HG03159 (cell line): ENCODE measurements at regions not wholly inside any gene's neighbourhood (a gene's known extent, or its start where the extent isn't known, plus 50 kb on each side); places are given as distances from the start of the nearest gene placed in this dataset.
"Not testable (repeated sequence)": the region's sequence is repeated elsewhere in the genome, so short reads cannot be mapped to it uniquely, and the experiment has no call there.

Experiments used
- ATAC-seq: cut with Tn5 transposase; IDR thresholded peaks from one replicate; pipeline ENCODE4 v1.9.1; 2021; ENCODE audit warnings: mild to moderate bottlenecking, moderate library complexity; ENCODE audit not compliant: unreplicated experiment

DNA sequence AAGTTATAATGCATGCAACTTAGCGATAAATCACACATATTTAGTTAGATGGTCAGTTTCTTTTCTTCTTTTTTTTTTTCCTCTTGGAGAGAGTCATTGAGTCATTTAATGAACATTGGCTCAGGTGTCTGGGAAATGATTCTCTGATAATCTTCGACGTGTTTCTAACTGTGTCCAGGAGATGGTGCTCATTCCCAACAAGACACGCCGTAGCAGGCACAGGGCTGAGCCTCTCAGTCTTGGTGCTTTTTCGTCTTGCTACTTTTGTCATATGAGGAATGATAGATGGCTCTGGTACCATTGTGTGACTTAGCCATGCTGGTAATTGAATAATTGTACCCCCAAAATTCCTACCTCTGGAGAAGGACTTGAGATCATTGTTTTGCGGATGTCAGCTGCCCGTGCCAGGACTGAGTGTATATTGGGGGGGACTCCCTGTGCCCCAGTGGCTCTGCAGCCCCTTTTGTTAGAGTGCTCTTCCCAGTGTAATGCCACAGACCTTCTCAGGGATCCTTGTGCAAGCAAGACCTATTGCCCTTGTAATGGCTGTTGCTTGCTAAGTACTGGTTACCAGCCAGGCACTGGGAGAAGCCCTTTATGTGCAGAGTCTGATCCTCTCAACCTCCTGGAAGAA lies 107.6 kb upstream of the CYRIA start:
- peak; percentile 80 for ATAC-seq

DNA sequence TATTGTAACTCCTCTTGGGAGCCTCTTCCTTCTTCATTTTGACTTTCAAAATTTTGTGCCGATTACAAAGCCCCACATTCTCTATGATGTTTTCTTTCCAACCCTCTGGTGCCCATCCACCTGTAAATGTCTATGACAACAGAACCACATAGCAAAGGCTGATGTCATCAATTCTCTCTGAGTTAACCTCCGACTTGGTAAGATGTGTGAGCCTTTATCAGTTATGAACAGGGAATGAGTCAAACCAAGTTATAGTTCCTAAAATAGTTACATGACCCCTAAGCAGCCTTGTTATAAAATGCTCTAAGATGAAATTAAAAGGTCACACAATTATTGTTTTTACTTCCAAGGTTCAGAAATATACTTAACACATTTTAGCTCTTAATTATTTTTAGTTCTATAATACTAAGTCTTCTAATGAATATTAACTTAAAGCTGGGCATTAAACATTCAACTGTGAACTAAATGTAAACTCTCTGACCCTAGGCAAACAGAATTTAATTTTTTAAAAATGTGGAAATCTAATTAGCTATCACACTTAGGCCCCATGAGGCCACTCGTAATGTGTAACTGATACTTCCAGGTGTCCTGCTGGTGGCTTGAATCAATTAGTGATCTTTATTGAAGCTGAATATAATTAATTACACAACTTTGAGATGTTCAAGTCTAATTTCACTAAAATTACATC lies 102.3 kb upstream of the CYRIA start:
- ATAC-seq = no peak

DNA sequence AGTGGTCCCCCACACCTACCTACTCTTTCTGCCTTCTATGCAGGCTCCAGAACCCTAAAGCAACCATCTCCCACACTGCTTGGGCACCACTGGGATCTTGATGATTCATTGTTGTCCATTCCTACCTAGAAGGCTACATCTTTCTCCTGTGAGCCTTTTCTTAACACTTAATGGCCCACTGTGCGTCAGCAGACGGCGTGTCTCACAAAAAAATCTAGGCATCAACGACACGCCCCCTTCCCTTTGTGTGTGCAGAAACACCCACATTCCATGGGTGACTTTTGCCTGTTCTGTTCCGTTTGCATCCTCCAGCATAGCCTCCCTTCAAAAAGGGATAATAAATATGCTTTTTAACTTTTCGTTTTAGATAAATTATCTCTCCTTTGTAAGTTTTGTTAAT lies 99.7 kb upstream of the CYRIA start:
- no peak for ATAC-seq

DNA sequence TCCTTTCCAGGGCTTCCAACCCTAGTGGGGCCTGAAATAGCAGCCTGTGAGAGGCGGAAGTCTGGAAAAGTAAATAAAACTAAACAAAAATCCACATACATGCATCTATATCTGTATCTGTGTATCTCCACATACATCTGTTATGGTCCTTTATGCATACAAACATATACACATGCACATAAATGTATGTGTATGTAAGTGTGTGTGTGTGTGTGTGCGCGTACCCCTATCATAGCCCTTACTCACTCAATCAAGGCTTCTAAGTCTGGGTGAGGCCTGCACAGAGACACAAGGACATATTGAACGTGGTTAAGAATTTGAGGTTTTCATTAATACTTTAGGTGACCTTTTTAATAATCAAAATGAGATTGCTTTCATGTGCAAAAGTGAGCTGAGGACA lies 98.9 kb upstream of the CYRIA start:
- ATAC-seq = no peak

DNA sequence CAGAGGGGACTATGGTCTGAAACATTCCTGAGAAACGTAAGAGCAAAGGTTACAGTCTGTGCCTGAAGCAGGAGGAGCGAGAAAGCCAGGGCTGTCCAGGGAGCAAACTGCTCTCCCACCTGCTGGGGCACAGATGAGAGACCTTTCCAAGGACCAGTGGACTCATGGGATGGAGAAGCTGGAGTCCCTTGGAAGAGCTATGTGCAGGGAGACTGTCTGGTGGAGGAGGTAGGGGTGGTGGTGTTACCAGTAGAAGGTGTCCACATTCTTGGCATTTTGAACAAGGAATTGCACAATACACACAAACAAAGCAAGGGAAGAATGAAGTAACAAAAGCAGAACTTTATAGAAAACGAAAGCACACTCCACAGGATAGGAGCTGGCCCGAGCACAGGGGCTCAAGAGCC lies 97.9 kb upstream of the CYRIA start:
- ATAC-seq = no peak

DNA sequence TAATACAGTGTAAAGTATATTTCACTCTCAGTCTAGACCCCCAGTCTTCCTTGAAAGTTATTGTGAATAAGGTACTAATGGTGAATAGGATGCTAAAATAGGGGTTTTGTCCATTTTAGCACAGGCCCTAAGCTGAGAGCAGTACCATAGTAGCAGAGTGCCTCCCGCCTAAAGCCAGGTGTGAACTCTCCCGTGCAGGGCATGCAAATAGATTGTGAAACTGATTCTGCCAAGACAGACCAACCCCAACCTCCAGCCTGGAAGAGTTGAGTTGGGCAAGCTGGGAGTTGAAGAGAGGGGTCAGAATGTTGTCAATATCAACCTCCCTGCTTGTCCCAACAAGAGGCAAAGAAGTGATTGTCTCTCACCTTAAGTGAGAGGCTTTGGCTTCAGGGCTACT lies 97.4 kb upstream of the CYRIA start:
- no peak for ATAC-seq

DNA sequence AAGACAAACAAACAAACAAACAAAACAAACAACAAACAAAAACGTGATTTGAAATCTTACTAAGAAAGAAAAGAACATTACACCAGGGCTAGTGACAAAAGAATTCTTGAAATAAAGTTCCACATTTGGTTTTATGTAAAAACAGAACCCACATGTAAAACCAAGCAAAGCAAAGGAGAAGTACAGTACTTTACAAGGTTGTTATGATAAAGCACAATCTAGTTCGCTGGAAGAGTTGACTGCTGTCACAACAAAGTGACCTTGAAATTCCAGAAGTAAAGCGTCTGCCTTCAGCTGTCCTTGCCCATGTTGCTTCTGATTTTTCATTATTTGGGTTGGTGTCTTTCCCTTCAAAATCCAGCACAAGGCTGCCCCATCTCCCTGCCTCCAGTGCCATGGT lies 94.8 kb upstream of the CYRIA start:
- no peak for ATAC-seq

DNA sequence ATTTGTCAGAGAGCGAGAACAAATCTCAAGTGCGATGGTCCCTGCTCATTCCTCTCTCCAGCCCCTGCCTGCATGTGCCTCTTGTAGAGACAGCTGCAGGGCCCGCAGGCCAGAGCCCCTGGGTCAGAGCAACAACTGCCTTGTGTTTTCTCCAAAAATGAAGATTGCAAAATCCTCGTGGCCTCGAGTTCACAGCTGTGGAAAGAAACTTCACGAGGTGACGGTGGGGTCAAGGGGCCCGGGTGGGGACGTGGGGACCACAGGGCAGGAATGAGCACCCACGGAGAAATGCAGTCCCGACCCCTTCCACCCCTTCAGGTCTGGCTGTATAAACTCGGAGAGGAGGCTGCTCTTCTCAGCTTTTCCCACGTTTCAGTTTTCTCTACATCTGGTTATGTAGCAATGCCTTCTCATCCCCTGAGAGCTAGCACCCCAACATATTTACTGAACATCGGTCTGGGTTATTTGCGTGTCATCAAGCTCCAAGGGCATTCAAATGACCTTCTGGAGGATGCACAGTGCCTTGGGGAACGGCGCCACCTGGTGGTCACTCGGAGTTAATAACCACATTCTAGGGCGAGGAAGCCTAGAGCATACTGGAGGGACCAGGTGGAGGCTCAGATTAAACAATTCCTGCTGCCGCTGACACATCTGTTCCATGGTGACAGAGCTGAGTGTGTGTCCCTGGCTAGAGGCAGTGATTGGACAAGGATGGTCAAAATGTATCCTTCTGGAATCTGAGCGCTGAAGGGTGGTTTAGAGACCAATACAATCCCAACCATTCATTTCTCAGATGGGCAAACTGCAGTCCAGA lies 91.4 kb upstream of the CYRIA start:
- ATAC-seq = peak; percentile 95

DNA sequence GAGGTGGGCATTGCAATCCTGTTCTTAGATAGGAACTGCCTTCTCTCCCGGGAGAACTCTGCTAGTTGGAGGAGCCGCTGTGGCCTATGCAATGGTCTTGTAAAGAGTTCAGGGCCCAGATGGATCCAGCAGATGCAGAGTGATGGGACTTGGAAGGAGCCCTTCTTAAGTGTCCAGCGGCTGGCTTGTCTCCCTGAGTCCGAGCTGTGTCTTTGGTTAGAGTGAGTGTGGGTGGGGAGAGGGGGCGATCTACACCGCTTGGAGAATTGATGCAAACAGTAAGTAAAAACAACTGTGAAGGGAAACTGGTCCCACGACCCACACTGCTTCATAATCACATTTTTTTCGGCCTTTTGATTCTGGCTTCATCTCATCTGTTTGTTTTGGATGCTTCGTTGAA lies 89.8 kb upstream of the CYRIA start:
- ATAC-seq = no peak

DNA sequence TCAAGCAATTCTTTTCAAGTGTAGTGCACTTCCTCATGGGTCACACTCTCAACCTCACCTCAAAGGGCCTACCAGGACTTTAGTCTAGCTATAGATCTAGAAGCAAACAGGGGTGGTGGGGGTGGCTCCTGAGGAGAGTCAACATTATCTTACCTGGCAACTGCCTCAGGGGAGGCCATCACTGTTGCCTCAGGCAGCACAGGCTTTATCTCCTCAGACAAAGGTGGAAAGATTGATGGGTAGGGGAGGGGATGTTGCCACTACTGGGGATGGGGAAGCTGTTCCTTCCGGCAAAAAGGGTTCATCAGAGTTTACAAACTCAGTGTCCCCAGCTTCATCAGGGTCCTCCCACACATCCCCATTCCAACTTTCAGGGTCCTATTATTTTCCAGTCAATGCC lies 87.4 kb upstream of the CYRIA start:
- ATAC-seq = not testable (repeated sequence)

DNA sequence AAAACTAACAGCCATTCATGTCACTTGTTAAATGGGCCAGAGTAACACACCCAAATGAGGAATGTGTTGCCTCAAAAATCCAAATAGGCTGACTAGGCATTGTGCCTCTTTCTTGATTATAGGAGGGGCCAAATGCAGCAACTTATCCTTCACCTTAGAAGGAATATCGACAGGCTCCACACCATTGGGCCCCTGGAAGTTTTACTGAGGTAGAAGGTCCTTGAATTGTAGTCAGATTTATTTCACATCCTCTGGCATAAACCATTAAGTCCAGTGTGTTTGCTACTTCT lies 85.2 kb upstream of the CYRIA start:
- not testable (repeated sequence) for ATAC-seq

DNA sequence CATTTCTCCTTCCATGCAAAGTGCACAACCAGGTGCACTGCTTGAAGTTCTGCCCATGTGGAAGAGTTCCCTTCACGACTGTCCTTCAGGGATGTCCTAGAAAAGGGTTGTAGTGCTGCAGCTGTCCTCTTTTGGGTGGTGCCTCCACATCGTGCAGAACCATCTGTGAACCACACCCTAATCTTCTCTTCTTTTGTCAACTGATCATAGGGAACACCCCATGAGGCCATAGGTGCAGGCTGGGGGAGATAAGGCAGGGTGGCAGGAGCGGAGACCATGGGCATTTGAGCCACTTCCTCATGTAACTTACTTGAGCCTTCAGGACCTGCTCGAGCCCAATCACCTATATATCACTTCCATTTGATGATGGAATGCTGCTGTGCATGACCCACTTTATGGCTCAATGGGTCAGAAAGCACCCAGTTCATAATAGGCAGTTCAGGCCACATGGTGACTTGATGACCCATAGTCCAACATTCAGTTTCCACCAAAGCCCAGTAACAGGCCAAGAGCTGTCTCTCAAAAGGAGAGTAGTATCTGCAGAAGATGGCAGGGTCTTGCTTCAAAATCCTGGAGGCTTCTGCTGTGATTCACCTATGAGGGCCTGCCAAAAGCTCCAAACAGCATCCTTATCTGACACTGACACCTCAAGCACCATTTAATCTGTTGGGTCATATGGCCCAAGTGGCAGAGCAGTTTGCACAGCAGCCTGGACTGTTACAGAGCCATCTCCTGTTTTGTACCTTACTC lies 84.7 kb upstream of the CYRIA start:
- ATAC-seq = no peak

DNA sequence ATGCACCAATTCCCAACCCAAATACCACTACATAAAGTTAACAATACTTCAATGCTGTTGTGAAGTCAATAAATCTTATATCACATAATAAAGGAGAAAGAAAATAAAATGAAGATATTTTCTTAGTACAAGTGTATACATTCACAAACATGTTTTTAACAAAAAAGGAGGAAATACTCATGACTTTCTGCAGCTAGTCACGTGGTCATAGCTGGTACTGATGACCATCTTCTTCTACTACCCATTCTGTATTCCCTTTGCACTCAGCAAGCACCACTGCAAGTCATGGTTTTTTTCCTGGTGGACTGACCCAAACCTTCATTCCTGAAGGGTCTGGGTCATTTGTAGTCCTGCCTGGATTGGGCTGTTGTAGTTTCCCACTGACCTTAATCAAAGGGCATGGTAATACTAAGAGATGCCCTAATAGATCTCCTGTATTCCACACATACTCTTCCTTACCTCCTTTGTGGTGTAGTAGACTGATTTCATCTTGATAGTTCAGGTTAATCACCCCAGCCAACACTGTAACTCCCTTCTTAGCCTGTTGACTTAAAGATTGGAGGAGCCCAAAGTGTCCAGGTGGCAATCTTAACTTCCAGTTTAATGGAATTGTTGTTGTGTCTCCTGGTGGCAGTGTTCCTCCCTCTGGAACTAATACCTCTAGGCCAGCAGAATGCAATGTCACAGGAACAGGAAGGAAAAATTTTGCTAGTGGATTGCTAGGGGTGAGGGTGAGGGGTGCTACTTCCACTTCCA lies 83.1 kb upstream of the CYRIA start:
- not testable (repeated sequence) for ATAC-seq

DNA sequence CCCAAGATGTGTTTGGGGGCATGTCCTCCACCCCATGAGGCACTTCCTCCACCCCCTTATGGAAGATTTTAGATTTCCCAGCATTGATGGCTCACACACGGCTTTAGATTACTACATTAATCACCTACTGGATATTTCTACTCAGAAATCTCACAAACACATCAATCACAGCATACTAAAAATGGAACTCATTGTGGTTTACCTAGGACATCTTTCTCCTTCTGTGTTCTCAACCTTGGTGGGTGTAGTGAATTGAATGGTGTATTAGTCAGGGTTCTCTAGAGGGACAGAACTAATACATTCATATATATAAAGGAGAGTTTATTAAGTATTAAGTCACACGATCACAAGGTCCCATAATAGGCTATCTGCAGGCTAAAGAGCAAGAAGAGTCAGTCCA lies 82.1 kb upstream of the CYRIA start:
- no peak for ATAC-seq

DNA sequence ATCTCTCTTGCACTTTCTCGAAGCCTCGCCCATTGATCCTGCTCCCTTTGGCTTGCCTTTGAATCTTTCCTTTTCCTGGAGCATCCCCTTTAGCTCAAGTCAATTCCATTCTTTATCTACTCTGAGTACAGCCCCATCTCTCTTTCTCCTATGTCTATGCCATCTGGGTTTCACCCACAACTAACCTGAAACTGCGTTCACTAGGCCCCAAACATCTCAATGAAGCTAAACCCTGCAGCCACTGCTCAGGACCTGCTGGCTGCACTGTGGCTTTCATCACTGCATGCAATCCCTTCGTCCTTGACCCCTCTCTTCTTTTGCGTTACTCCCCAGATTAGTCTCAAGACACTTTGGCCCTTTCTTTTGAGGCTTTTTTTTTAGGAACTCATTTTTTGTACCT lies 81.6 kb upstream of the CYRIA start:
- no peak for ATAC-seq

DNA sequence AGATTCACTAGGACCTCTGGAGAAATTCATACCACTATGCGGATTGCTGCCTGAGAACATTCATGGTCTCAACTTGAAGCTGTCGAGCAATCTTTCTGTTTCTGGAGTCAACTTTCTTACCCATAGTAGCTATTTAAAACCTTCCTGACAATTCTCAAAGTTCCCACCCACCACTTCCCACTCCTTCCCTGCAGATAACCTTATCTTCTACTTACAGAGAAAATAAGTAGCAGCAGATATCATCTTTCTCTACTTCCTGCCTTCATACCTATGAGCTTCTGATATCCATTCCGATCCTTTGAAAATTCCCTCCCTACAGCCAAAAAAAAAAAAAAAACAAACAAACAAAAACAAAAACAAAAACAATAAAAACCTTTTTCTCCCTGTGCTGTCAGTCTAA lies 81.2 kb upstream of the CYRIA start:
- ATAC-seq = no peak

DNA sequence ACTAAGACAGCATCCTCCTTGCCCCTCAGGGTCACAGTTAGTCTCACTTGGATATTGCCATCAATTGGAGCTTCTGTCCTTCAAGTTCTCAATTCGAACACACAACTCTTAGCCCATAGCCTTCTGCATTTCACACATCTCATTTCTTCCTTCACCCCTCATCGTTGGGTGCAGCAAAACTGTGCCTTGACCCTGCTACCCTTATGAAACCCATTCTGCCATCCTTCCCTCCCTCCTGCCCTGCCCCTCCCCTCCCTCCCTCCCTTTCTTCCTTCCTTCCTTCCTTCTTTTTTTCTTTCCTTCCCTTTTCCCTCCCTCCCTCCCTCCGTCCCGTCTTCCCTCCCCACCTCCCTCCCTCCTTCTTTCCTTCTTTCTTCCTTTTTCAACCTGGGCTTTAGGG lies 80.7 kb upstream of the CYRIA start:
- no peak for ATAC-seq

DNA sequence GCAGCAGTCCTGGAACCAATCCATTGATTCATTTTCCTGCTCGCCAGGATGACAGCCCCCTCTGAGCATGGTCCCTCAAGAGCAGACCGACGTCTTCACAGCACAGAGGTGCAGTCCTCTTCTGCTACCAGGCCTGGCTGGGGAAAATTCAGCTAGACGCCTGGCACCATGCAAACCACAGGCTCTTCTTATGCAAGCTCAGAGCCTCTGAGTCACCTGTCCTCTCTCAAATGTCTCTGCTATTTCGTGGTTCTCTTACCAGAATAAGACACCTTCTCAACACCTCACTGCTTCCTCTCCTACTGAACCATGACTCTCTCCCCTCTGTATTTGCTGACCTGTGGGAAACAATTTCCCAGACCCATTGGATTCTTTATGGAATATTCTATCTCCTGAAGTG lies 79.8 kb upstream of the CYRIA start:
- no peak for ATAC-seq

DNA sequence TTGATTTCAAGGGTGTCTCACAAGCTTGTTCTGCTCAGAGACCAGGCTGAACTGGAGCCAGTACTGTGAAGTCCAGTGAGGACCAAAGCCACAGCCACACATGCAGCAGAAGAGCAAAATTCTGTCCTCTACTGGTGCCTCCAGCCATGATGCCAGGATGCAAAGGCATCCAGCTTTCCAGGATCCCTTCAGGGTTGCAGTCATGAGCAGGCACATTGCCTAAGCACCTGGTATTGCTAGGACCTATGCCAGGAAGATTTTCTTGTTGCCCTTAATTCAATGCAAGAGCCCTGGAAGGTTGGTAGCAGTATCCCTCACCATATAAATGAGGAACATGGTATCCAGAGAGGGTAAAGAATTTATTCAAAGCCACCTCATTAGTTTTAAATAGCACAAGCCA lies 78.9 kb upstream of the CYRIA start:
- no peak for ATAC-seq

DNA sequence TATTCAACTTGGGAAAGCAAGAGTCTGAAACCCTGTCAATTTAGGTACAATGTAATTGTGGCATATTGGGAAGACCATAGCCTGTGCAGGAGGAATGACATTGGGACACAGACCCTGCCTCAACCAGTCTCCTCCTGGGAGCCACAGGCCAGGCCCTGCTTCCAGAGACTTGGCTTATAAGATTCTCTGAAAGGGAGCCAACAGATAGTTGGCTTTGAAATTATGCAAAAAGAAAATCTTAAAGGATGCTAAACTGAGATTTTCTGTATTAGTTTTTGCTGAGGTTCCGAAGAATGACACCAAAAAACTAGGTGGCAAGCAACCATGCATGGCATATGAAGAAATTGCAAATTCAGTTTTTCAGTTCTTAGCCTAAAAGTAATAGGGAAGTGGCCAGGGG lies 76.4 kb upstream of the CYRIA start:
- no peak for ATAC-seq

DNA sequence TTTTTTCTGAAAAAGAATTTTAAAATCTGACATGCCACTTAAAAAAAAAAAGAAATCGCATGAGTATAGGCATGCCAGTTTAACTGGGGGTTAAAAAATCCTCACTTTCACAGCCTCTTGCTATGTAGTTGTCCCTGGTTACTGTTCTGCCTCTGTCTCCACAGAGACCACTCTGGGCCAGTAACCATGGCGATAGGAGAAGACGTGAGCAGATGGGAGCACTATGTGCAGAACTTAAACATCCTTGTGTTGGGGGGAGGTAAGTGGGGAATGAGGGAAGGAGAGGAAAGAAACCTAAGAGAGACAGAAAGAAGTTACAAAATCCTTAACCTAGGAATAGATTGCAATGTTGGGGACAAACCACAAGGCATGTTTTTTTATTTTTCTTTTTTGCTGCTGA lies 75.9 kb upstream of the CYRIA start:
- no peak for ATAC-seq
